HG03108 (cell line): ENCODE measurements at regions not wholly inside any gene's neighbourhood (a gene's known extent, or its start where the extent isn't known, plus 50 kb on each side); places are given as distances from the start of the nearest gene placed in this dataset.
"Not testable (repeated sequence)": the region's sequence is repeated elsewhere in the genome, so short reads cannot be mapped to it uniquely, and the experiment has no call there.

Experiments
- ATAC-seq: cut with Tn5 transposase; IDR thresholded peaks from one replicate; pipeline ENCODE4 v1.9.1; 2021; ENCODE audit warnings: moderate library complexity; ENCODE audit not compliant: unreplicated experiment

GRCh38 chr4:77438549-77438948, 167.1 kb upstream of the CXCL13 start:
- ATAC-seq, result no peak

GRCh38 chr4:77443941-77444340, 161.7 kb upstream of the CXCL13 start:
- no peak for ATAC-seq

GRCh38 chr4:77445823-77446222, 159.8 kb upstream of the CXCL13 start:
- ATAC-seq, result no peak

GRCh38 chr4:77446601-77447000, 159.0 kb upstream of the CXCL13 start:
- ATAC-seq, result no peak

- no peak for ATAC-seq
These were observed 156.4 kb upstream of the CXCL13 start for GRCh38 chr4:77449171-77449570.

GRCh38 chr4:77450006-77450405, 155.6 kb upstream of the CXCL13 start:
- ATAC-seq, result no peak

GRCh38 chr4:77451530-77451929, 154.1 kb upstream of the CXCL13 start:
- no peak for ATAC-seq

- not testable (repeated sequence) for ATAC-seq
These were observed 153.5 kb upstream of the CXCL13 start for GRCh38 chr4:77452117-77452516.

GRCh38 chr4:77453911-77454310, 151.7 kb upstream of the CXCL13 start:
- no peak for ATAC-seq

GRCh38 chr4:77454858-77455257, 150.8 kb upstream of the CXCL13 start:
- ATAC-seq, result no peak

GRCh38 chr4:77464100-77464499, 141.5 kb upstream of the CXCL13 start:
- ATAC-seq, result not testable (repeated sequence)

- no peak for ATAC-seq
These were observed 140.3 kb upstream of the CXCL13 start for GRCh38 chr4:77465271-77465670.

GRCh38 chr4:77466430-77466829, 139.2 kb upstream of the CXCL13 start:
- no peak for ATAC-seq

- ATAC-seq, result no peak
These were observed 133.7 kb upstream of the CXCL13 start for GRCh38 chr4:77471821-77472495.

- ATAC-seq, result no peak
These were observed 132.1 kb upstream of the CXCL13 start for GRCh38 chr4:77473509-77473908.

- ATAC-seq, result no peak
These were observed 123.8 kb upstream of the CXCL13 start for GRCh38 chr4:77481856-77482255.

GRCh38 chr4:77488882-77489281, 116.7 kb upstream of the CXCL13 start:
- ATAC-seq, result no peak

GRCh38 chr4:77493120-77493752, 112.4 kb upstream of the CXCL13 start:
- no peak for ATAC-seq

- ATAC-seq, result no peak
These were observed 111.6 kb upstream of the CXCL13 start for GRCh38 chr4:77493829-77494551.

GRCh38 chr4:77496457-77496856, 109.2 kb upstream of the CXCL13 start:
- ATAC-seq, result no peak

- ATAC-seq, result no peak
These were observed 104.8 kb upstream of the CXCL13 start for GRCh38 chr4:77500801-77501200.

- no peak for ATAC-seq
These were observed 104.4 kb upstream of the CXCL13 start for GRCh38 chr4:77501240-77501639.
